HT-29 (cell line): ENCODE measurements at regions not wholly inside any gene's neighbourhood (a gene's known extent, or its start where the extent isn't known, plus 50 kb on each side); places are given as distances from the start of the nearest gene placed in this dataset.

Experiments
- DNase-seq: peaks from one replicate; pipeline ENCODE4 v3.0.0-alpha.2; 2015; ENCODE audit warnings: low spot score

DNA sequence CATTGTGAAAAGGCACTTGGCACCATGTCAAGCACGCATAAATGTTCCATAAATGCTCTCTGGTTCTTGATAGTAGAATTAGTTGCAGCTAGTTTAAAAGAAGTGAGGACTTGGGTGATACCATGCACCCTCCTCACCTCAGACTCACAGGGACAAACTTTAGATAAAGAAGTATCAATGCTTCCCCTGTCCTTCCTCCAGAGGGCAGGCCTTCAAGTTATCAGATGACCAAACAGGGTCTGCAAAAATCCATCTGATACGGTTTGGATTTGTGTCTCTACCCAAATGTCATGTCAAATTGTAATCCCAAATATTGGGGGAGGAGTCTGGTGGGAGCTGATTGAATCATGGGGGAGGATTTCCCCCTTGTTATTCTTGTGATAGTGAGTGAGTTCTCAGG is 54.1 kb downstream of the C1QL2 start:
- DNase-seq: no peak

DNA sequence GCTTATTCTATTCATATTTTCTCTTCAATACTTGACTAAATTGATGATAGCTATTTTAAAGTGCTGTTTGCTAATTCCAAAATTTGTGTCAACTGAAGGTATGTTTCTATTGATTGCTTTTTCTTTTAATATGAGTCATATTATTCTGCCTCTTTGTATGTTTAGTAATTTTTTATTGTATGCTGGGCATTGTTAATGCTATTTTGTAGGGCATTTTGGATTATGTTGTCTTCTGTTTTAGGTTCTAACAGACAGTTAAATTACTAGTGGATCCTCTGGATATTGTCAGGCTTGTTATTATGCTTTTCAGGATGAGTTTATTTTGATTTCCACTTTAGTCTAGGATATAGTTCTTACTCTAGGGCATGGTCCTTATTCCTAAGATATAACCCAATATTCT is 55.6 kb downstream of the C1QL2 start:
- no peak for DNase-seq

GRCh38 chr2:119088416-119088815 is 70.1 kb downstream of the C1QL2 start:
- no peak for DNase-seq

GRCh38 chr2:119086327-119086726 is 72.2 kb downstream of the C1QL2 start:
- no peak for DNase-seq

- DNase-seq: no peak
Observed at GRCh38 chr2:119085613-119086012, 72.9 kb downstream of the C1QL2 start.

DNA sequence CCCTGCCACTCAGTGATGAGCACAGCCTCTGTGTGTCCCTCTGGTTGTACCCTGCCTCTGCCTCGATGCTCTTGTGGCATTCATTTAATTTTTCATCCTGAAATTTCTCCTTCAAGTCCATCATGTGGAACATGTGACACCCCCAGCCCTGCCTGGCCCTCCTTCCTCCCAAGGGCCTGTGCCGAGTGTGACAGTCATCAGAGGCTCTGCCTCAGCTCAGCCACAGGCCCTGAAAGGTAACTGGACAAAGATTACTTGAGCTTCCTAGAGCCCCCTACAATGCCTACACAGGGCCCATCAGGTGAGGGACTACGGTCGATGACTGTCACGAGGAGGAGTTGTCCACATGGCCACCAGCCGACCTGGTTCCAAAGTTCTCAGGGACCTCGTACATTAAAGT is 75.1 kb downstream of the C1QL2 start:
- DNase-seq: no peak

DNA sequence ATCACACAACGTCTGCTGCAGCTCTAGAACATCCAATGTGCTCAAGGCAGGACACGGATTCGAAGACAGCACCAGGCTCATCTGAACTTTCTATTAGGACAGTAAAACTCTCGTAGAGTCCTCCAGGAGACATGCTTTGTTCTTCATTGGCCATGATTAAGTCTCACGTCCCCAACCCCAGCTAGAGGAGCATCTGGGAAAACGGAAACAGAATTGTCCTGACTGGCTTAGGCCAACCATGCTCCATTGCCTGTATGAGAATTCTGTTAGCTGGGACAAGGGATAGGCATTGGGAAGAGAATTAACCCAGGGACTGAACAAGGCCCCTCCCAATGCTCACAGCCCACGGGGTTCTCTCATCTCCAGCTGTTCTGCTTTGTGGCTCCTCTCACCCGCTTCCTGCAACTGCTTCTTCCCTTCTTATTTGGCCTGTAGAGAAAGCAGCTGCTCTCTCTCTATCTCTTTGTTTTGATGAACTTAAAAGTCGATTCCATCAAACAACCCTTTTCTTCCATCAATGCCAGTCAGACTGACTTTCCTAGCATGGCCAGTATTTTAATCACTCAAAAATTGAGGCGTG is 75.6 kb downstream of the C1QL2 start:
- no peak for DNase-seq

DNA sequence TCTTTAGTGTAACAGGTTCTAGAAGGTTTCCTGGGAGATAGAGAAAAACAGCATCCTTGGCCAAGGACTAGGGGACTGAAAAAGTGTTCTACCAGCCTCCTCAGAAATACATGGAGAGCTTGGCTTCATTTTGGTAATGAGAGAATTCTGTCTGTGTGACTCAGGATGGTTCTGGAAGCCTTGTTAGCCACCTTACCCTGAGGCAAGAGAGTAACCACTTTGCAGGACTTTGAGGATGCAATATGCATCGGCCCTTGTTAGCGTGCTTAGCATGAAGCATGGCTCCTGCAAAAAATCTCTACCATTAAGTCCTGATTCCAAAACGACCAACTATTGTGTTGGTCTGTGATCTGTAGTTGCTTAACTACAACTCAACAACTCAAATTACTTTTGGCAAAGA is 79.8 kb downstream of the C1QL2 start:
- no peak for DNase-seq

GRCh38 chr2:119076713-119077112 is 81.8 kb downstream of the C1QL2 start:
- no peak for DNase-seq

GRCh38 chr2:119073213-119073612 is 85.3 kb downstream of the C1QL2 start:
- no peak for DNase-seq

DNA sequence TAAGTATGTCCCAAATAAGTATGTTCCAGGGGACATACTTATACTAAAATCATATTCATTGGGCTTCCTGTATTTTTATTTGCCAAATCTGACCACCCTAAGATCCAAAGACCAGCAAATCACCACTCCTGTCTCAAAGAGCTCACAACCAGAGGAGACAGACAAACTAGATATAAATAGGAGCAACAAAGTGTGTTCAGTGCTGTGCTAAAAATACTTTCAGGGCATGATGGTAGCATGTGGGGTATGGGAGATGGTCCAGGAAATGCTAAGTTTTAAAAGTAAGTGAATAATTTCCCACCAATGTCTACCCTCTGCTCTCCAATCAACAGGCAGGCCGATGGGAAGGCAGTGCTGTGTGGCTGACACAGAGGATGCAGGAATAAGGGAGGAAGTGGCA is 87.1 kb downstream of the C1QL2 start:
- DNase-seq: no peak

GRCh38 chr2:119069781-119070180 is 88.8 kb downstream of the C1QL2 start:
- DNase-seq: no peak

DNA sequence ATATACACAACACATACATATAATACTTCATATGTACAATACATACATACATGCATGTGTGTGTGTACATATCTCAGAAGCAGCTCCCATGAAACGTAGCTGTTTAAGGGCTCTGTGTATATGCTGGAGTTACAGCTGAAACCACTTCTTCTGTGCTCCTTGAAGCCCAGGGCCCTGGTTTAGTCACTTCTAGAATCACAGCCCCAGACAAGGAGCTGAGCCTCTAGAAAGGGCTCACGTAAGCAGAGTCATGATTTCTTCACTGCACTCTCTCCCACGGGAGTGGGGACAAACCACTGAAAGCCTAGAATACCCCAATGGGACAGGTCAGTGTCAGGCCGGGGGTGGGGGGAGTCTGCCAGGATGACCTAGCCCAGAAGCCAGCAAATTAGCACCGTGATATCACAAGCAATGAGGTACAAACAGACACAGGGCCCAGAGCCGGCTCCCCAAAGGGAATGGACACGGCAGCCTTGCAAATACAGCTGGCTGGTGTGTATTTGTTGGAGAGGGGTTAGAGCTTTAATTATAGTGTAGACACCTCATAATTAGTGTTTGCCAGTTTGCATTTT is 90.3 kb downstream of the C1QL2 start:
- DNase-seq: no peak

- DNase-seq: no peak
Observed at GRCh38 chr2:119066272-119066804, 92.2 kb downstream of the C1QL2 start.

- DNase-seq: no peak
Observed at GRCh38 chr2:119065146-119065545, 93.4 kb downstream of the C1QL2 start.

DNA sequence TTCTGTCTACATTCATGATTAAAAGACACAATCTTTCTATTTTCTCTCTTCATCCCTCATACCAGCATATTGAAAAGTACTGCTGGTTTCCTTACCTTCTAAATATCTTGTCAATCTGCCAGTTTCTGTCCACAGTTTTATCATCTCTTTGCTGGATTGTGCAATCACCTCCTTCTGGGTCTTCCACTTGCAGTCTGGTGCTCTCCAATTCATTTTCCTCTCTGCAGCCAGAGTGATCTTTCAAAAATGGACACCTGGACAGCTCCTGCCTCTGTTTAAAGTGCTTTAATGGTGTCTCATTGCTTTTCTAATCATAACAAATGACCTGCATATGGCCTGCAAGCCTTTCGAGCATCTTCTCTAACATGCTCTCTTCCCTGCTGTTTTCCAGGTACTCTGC is 94.0 kb downstream of the C1QL2 start:
- no peak for DNase-seq

DNA sequence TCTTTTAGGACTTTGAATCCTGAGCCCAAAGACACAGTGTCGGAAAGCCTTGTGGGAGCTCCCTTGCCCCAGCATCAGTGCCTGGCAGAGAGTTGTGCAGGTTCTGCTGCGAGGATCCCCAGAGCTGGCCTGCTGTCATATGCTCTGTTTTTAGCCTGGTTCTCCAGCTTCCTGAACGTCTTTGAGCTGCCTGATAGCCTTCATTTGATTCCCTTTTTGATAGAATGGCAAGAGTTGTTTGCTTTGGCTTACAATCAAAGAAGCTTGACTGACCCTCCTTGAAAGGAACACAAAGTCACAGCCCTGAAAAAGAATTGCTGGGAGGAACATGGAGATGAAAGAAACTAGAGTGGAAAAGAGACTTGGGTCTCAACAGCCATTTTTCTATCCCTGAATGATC is 95.4 kb downstream of the C1QL2 start:
- DNase-seq: no peak

DNA sequence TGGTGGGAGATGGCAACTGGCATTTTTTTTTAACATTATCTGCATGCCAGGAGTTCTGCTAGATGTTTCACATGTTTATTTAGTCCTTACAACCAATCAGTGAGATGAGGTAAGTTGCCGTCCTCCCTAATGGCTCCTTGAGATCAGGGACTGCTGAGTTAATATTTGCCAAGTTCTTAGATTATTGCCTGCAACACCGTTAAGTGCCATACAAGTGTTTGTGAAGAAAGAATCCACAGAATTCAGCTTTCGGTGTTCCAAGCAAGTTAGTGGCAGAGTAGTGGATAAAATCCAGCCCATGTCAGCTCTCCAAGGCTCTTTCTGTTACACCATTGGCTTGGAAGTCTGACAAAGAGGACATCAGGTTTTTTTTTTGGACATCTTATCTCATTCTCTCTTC is 95.9 kb downstream of the C1QL2 start:
- no peak for DNase-seq

DNA sequence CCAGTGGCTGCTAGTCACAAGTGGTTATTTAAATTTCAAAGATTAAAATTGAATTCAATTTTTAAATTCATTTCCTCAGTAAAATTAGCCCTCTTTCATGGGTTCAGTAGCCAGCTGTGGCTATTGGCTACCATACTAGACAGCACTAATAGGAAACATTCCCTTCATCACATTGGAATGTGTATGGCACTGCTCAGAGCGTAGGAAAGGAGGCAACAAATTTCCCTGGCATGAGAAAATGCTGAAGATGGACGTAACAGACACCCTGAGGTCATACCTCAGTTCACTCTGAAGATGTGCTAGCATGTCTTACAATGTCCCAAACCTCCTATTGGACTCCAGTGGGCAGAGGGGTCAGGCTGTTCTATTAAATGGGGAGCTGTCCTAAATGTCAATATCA is 96.4 kb downstream of the C1QL2 start:
- DNase-seq: no peak

DNA sequence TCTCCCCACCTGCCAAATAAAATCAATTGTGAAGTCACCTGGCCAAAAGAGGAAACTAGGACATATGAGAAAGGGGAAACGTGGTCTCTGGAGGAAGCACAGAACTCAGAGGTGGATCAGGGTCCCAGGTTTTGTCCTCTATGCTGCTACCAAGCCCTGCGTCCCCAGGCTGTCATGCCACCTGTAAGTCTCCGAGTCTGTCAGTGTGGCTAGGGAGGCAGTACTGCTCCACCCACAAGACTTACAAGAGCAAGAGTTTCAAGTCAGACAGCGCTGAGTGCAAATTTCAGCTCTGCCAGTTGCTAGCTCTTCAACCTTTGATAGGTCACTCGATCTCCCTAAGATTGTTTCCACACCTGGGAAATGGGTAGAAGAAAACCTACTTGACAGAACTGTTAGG is 98.6 kb downstream of the C1QL2 start:
- DNase-seq: no peak

GRCh38 chr2:119059287-119059686 is 99.3 kb downstream of the C1QL2 start:
- DNase-seq: no peak

GRCh38 chr2:119053700-119054436 is 104.7 kb downstream of the C1QL2 start:
- DNase-seq: no peak

GRCh38 chr2:119051263-119051662 is 107.3 kb downstream of the C1QL2 start:
- DNase-seq: no peak
